BLaER1 treated with 17β-estradiol and CSF1 and Interleukin-3, amounts not matched to agents 10 nM and 100 nM (cell line): ENCODE measurements at regions not wholly inside any gene's neighbourhood (a gene's known extent, or its start where the extent isn't known, plus 50 kb on each side); places are given as distances from the start of the nearest gene placed in this dataset.

ENCODE experiments used
- H3K27ac ChIP-seq, 11 experiments: shearing (Covaris generic); formaldehyde crosslinking; 2 replicates each; pipeline ENCODE4 v1.8.1; 2022
- H3K27me3 ChIP-seq, 11 experiments: shearing (Covaris generic); formaldehyde crosslinking; 2 replicates each; pipeline ENCODE4 v1.8.1; 2022
- H3K36me3 ChIP-seq, 11 experiments: shearing (Covaris generic); formaldehyde crosslinking; 2 replicates each; pipeline ENCODE4 v1.8.1; 2022
- H3K4me1 ChIP-seq, 10 experiments: shearing (Covaris generic); formaldehyde crosslinking; 2 replicates each; pipeline ENCODE4 v1.8.1; 2022
- H3K4me2 ChIP-seq, 11 experiments: shearing (Covaris generic); formaldehyde crosslinking; 2 replicates each; pipeline ENCODE4 v1.8.1; 2022
- H3K4me3 ChIP-seq, 10 experiments: shearing (Covaris generic); formaldehyde crosslinking; 2 replicates each; pipeline ENCODE4 v1.8.1; 2022
- H3K9ac ChIP-seq, 11 experiments: shearing (Covaris generic); formaldehyde crosslinking; 2 replicates each; pipeline ENCODE4 v1.8.1; 2022
- H3K9me3 ChIP-seq, 11 experiments: shearing (Covaris generic); formaldehyde crosslinking; replicated peaks in 1 of 11; 2 replicates each; pipeline ENCODE4 v1.8.1; 2022
- H4K20me1 ChIP-seq, 11 experiments: shearing (Covaris generic); formaldehyde crosslinking; 2 replicates each; pipeline ENCODE4 v1.8.1; 2022
- Cebpa-rat ChIP-seq, 11 experiments: shearing (Covaris generic); IDR thresholded peaks; 2 replicates each; pipeline ENCODE4 v1.8.1; 2022

DNA sequence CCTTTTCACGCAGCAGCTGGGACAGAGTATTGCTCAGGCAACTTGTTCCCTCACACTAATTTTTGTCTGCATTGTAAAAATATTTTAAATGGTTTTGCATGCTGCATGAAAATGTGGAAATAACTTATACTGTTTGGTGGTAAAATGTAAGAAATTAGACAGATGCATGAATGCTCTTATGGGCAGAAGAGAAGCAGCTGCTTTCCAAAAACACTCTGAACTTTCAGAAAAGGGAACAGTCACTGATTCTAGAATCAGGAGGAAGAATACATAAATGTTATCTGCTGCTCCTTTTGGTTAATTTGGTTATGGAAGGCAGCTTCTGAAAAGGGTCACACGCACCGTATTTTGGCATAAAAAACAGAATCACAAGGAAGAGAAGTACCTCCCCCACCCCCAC is 87.0 kb upstream of the RUNX1 start:
- Histone ChIP-seq H3K4me3 (no peak overlapping the region), H4K20me1 (no peaks in the 10 kb centered on the region), H3K4me2 (no peak overlapping the region), H3K9ac (no peak overlapping the region), H3K27me3 (no peaks in the 10 kb centered on the region), H3K36me3 (no peaks in the 10 kb centered on the region), H3K27ac (no peak overlapping the region), H3K4me1 (peaks cover 0 to 12% (median 9%) of the 10 kb centered on the region in 10 experiments; a peak in 13 of 20 replicates), H3K9me3 (peaks cover 0 to 9% (median 6%) of the 10 kb centered on the region in 11 experiments; a peak in 18 of 22 replicates)
- TF ChIP-seq Cebpa-rat (IDR thresholded peaks at IDR 0.05), result no peak

DNA sequence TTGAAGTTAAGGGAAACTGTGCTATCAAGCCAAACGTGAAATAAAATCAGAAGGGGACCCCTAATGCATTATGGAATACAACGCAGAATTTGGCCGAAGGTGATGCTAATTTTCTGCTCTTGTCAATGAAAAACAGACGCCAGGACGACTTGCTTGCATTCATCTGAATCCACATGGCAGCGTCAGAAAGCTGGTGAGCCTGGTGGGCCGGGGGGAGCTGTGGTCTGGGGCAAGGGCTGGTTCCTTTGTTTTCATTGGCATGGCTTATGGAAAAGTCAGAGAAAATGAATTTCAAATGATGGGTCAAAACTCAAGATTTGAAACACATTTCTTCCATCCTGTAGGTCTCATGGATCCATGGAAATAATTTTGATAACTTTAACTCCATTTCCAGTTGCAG is 86.4 kb upstream of the RUNX1 start:
- no peak overlapping the region for H3K4me2 ChIP-seq

DNA sequence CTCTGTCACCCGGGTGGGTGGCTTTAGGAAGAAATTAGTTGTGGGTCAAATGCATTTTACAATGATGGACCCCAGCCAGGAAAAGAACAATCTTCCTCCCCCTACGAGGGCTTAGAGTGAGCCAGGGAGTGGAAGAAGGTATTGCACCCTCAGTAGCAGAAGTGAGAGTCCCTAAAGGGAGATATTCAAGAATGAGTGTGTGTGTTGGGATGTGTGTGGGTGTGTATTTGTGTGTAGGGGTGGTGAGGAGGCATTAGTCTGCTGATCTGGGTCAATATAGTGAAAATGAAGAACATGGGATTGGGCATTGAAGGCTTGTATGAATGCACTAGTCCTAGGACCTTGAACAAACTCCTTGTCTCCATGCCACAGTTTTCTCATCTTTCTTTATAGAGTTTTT is 85.2 kb upstream of the RUNX1 start:
- no peak overlapping the region for H3K4me2 ChIP-seq
- H3K4me3 ChIP-seq, result no peak overlapping the region
- H3K9me3 ChIP-seq, result peaks cover 16 to 27% (median 23%) of the 10 kb centered on the region in 11 experiments
- H3K27me3 ChIP-seq, result no peaks in the 10 kb centered on the region
- H3K9ac ChIP-seq, result no peak overlapping the region
- H3K4me1 ChIP-seq, result peaks cover 0 to 19% (median 16%) of the 10 kb centered on the region in 10 experiments; a peak in 15 of 20 replicates
- H3K27ac ChIP-seq, result no peak overlapping the region
- no peaks in the 10 kb centered on the region; a peak in 1 of 22 replicates for H3K36me3 ChIP-seq
- no peak for TF ChIP-seq Cebpa-rat (IDR thresholded peaks at IDR 0.05)
- H4K20me1 ChIP-seq, result no peaks in the 10 kb centered on the region

More for the DNA sequence above, 86.4 kb upstream of the RUNX1 start:
- H3K4me3 ChIP-seq, result no peak overlapping the region
- H3K36me3 ChIP-seq, result no peaks in the 10 kb centered on the region
- H3K9ac ChIP-seq, result no peak overlapping the region
- H3K27ac ChIP-seq, result no peak overlapping the region
- no peak for TF ChIP-seq Cebpa-rat (IDR thresholded peaks at IDR 0.05)
- H3K4me1 ChIP-seq, result peaks cover 0 to 12% (median 9%) of the 10 kb centered on the region in 10 experiments; a peak in 13 of 20 replicates
- H4K20me1 ChIP-seq, result no peaks in the 10 kb centered on the region
- H3K9me3 ChIP-seq, result peaks cover 5 to 15% (median 12%) of the 10 kb centered on the region in 11 experiments
- H3K27me3 ChIP-seq, result no peaks in the 10 kb centered on the region

DNA sequence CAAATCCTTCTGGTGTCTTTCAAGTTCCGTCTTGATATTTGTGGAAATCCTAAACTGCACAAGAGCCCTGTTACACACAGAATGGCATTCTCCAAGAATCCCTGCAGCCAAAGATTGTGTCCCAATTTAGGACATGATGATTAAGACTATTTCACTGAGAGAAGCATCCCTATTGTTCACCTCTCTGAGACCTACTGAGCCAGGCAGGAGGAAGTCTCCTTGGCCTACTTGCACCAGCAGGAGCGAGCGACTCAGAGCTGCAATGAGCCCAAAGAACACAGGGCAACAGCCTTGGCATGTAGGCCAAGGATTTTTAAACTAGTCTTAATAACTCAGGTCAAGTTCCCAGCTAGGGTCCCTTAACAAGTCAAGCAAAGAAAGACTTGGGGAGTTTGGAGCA is 79.4 kb upstream of the RUNX1 start:
- H3K36me3 ChIP-seq, result no peaks in the 10 kb centered on the region; a peak in 1 of 22 replicates
- no peak for TF ChIP-seq Cebpa-rat (IDR thresholded peaks at IDR 0.05)
- H4K20me1 ChIP-seq, result no peaks in the 10 kb centered on the region
- peaks cover 0 to 17% (median 11%) of the 10 kb centered on the region in 10 experiments; a peak in 15 of 20 replicates for H3K4me1 ChIP-seq
- H3K27ac ChIP-seq, result no peak overlapping the region
- H3K4me2 ChIP-seq, result peak overlapping the region in 2 of 11 experiments; percentile 59 to 61; a peak in 4 of 22 replicates
- no peak overlapping the region for H3K4me3 ChIP-seq
- no peak overlapping the region for H3K9ac ChIP-seq
- H3K9me3 ChIP-seq, result peaks cover 44 to 61% (median 50%) of the 10 kb centered on the region in 11 experiments
- H3K27me3 ChIP-seq, result no peaks in the 10 kb centered on the region

DNA sequence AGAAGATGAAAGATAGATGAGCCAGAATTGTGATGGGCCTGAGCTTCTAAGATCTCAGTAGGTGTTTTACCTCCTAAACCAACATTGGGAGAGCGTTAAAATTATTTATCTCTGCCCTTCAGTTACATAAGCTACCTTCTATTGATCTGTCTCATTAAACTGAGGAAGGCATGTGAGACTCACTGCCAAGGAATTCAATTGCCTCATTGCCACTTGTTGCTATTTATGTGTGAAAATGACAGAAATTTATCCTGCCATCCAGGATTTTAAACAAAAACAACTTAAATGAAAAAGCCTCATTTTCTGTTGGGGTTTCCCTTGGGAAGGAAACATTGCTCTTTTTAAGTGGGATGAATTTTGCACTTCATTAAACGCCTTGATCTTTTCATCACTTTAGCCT is 78.7 kb upstream of the RUNX1 start:
- Histone ChIP-seq H3K9ac (no peak overlapping the region), H3K9me3 (peaks cover 44 to 65% (median 51%) of the 10 kb centered on the region in 11 experiments), H3K4me1 (peaks cover 0 to 17% (median 11%) of the 10 kb centered on the region in 10 experiments; a peak in 15 of 20 replicates), H3K4me2 (no peak overlapping the region), H3K27ac (no peak overlapping the region), H3K4me3 (no peak overlapping the region), H3K27me3 (no peaks in the 10 kb centered on the region), H3K36me3 (no peaks in the 10 kb centered on the region; a peak in 1 of 22 replicates), H4K20me1 (no peaks in the 10 kb centered on the region)
- TF ChIP-seq Cebpa-rat (IDR thresholded peaks at IDR 0.05), result no peak

DNA sequence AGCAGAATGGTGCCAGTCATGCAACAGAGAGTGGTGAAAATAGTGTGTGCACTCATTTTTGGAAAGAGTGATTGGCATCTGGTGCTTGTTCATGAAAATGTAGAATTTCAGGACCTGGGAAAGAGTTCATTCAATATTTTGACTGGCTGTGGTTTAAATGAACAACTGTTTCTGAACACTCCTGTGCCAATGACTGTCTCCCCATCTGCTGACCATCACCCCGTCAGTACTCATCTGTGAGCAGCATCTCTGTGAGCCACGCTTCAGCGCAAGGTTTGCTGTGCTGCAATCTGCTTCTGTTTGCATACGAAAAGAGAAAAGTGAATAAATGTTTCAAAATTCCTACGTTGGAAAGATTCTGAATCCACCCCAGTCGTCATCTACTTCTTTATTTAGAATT is 77.9 kb upstream of the RUNX1 start:
- H4K20me1 ChIP-seq, result no peaks in the 10 kb centered on the region
- no peaks in the 10 kb centered on the region; a peak in 1 of 22 replicates for H3K36me3 ChIP-seq
- H3K27ac ChIP-seq, result no peak overlapping the region
- no peak overlapping the region for H3K4me2 ChIP-seq
- no peak overlapping the region for H3K4me3 ChIP-seq
- TF ChIP-seq Cebpa-rat (IDR thresholded peaks at IDR 0.05), result no peak
- no peaks in the 10 kb centered on the region for H3K27me3 ChIP-seq
- H3K9me3 ChIP-seq, result peaks cover 44 to 65% (median 51%) of the 10 kb centered on the region in 11 experiments
- H3K4me1 ChIP-seq, result peaks cover 0 to 17% (median 11%) of the 10 kb centered on the region in 10 experiments; a peak in 15 of 20 replicates
- no peak overlapping the region for H3K9ac ChIP-seq

DNA sequence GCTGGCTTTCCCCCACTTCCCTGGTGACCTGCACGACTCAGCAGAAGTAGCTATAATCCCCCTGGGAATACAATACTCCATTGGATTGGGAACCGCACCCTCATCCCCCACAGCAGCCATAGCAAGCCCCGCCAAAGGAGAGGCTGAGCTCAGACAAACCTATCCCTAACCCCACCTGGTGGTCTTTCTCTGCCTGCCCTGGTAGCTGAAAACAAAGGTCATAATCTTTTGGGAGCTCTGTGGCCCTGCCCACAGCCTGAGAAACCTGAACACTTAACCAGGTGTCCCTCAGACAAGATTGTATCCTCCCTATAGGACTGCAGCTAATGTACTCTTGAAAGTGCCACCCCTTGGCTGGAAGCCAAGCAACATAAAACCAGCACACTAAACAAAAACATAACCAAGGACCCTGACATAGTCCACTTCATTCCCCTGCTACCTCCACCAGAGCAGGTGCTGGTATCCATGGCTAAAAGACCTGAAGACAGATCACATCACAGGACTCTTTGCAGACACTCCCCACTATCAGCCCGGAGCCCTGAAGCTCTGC is 71.6 kb upstream of the RUNX1 start:
- no peak for TF ChIP-seq Cebpa-rat (IDR thresholded peaks at IDR 0.05)
- Histone ChIP-seq H3K4me3 (no peak overlapping the region), H3K27me3 (no peaks in the 10 kb centered on the region), H3K4me1 (no peaks in the 10 kb centered on the region), H3K36me3 (no peaks in the 10 kb centered on the region), H3K27ac (no peak overlapping the region), H4K20me1 (no peaks in the 10 kb centered on the region), H3K4me2 (no peak overlapping the region), H3K9ac (no peak overlapping the region), H3K9me3 (peaks cover 14 to 37% (median 26%) of the 10 kb centered on the region in 11 experiments; a peak in 20 of 22 replicates)

DNA sequence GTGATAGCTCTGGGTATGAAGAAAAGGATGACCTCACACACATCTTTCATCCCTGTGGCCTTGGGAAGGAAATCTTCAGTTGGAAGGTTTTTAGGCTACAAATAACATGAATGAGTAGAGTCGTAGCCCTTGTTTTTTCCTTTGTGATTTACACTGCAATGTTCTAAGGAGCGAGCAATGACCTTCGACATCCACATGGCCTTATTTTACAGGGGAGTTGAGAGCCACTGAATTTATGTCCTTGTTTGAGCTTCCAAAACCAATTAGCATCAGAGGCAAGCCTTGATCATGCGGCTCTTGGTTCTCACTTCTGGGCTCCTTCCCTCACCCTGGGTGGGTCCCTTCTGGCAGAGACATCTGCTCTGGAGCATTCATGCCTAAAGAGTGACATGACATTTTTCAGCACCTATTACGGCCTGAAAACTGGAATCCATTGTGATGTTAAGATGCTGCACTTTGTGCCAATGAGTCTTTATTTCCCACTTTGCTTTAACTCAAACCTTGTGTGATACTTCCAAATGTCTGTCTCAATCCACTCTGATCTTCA is 70.5 kb upstream of the RUNX1 start:
- H4K20me1 ChIP-seq, result no peaks in the 10 kb centered on the region
- no peak overlapping the region for H3K4me3 ChIP-seq
- no peaks in the 10 kb centered on the region for H3K36me3 ChIP-seq
- TF ChIP-seq Cebpa-rat (IDR thresholded peaks at IDR 0.05), result no peak
- no peaks in the 10 kb centered on the region for H3K4me1 ChIP-seq
- H3K27me3 ChIP-seq, result no peaks in the 10 kb centered on the region
- no peak overlapping the region for H3K9ac ChIP-seq
- H3K4me2 ChIP-seq, result no peak overlapping the region
- no peak overlapping the region for H3K27ac ChIP-seq
- peaks cover 6 to 26% (median 15%) of the 10 kb centered on the region in 11 experiments; a peak in 19 of 22 replicates for H3K9me3 ChIP-seq

DNA sequence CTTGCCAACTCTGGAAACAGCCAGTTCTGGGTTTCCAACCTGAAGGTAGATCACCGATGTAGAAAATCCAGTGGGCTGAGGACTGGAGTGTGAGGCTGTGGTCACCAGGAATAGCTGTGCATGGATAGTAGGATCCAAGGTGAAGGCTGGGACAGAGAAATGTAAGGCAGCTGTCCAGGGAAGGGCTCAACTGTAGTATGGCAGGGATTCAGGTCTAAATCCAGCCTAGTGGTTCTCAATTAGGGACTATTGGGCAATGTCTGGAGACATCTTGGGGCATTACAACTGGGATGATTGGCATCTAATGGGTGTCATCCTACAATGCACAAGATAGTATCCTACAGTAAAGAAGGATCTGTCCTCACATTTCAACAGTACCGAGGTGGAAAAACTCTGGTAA is 67.7 kb upstream of the RUNX1 start:
- Histone ChIP-seq H4K20me1 (no peaks in the 10 kb centered on the region), H3K36me3 (no peaks in the 10 kb centered on the region), H3K27ac (no peak overlapping the region), H3K4me3 (no peak overlapping the region), H3K9me3 (peaks cover 0 to 18% (median 9%) of the 10 kb centered on the region in 11 experiments; a peak in 10 of 22 replicates), H3K27me3 (no peaks in the 10 kb centered on the region), H3K4me1 (peaks cover 0 to 10% (median 0%) of the 10 kb centered on the region in 10 experiments; a peak in 6 of 20 replicates), H3K9ac (no peak overlapping the region), H3K4me2 (no peak overlapping the region)
- no peak for TF ChIP-seq Cebpa-rat (IDR thresholded peaks at IDR 0.05)
